BLaER1 (cell line): ENCODE measurements at regions not wholly inside any gene's neighbourhood (a gene's known extent, or its start where the extent isn't known, plus 50 kb on each side); places are given as distances from the start of the nearest gene placed in this dataset.

Experiments
- H3K27ac ChIP-seq: shearing (Covaris generic); formaldehyde crosslinking; 2 replicates; pipeline ENCODE4 v1.8.1; 2022
- H3K27me3 ChIP-seq: shearing (Covaris generic); formaldehyde crosslinking; 2 replicates; pipeline ENCODE4 v1.8.1; 2022
- H3K36me3 ChIP-seq: shearing (Covaris generic); formaldehyde crosslinking; 2 replicates; pipeline ENCODE4 v1.8.1; 2022
- H3K4me1 ChIP-seq: shearing (Covaris generic); formaldehyde crosslinking; 2 replicates; pipeline ENCODE4 v1.8.1; 2022
- H3K4me2 ChIP-seq: shearing (Covaris generic); formaldehyde crosslinking; 2 replicates; pipeline ENCODE4 v1.8.1; 2022
- H3K4me3 ChIP-seq: shearing (Covaris generic); formaldehyde crosslinking; 2 replicates; pipeline ENCODE4 v1.8.1; 2022
- H3K9ac ChIP-seq: shearing (Covaris generic); formaldehyde crosslinking; 2 replicates; pipeline ENCODE4 v1.8.1; 2022
- H3K9me3 ChIP-seq: shearing (Covaris generic); formaldehyde crosslinking; 2 replicates; pipeline ENCODE4 v1.8.1; 2022
- H4K20me1 ChIP-seq: shearing (Covaris generic); formaldehyde crosslinking; 2 replicates; pipeline ENCODE4 v1.8.1; 2022
- Cebpa-rat ChIP-seq: shearing (Covaris generic); IDR thresholded peaks from 2 replicates; pipeline ENCODE4 v1.8.1; 2022

DNA sequence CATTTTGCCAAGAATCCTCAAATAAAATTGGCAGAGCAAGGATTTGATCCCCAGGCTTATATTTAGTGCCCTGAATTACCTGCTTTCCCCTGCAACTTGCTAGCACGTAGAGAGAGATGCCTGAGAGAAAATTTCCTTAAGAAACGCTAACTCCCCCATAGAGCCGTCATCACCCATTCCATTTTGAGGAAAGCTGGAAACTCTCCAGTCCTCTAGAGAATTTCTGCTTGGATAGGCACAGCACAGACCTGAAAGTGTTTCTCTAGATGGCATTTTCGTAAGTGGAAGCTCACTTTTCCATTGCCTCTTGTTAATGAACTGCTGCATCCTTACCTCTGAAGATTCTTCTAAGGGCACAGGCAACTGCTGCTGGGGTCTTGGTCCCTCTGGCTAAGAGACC, 277.8 kb upstream of the SIX2 start:
- Histone ChIP-seq H3K4me1 (peaks cover 12% of the 10 kb centered on the region; the same call in 1 of the 2 replicates), H3K4me3 (no peak overlapping the region), H3K36me3 (no peaks in the 10 kb centered on the region), H3K9me3 (0 out of 2 replicates have a peak, but pooled peaks cover 6% of the 10 kb centered on the region), H4K20me1 (no peaks in the 10 kb centered on the region), H3K9ac (no peak overlapping the region), H3K4me2 (no peak overlapping the region), H3K27me3 (no peaks in the 10 kb centered on the region), H3K27ac (no peak overlapping the region)
- TF ChIP-seq Cebpa-rat: no peak

DNA sequence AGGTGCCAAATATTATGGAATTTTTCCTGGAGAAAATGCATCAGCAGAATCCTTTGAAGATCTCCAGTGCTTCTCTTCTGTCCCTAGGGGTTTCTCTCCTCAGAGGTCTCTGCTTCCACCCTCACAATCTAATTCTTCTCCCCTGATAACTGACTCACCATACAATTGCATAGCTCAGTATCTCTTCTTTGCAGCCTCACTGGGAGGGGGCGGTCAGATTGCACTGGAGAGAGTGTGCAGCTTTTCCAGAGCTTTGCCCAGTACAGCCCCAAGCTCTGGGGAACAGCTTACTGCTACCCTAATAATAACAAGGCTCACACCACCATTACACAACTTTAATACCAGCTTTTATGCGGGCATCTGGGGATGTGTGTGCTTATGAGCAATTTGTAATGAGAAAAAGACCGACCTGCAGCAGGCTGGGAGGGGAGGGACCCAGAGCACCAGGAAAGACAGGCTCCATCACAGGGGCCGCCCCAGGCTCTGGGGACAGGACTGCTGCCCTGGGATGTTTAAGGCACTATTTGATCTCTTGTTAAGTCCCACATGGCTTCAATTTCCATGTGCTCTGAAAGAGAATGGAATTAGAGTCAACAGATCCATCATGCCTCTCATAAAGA, 276.6 kb upstream of the SIX2 start:
- TF ChIP-seq Cebpa-rat: no peak
- Histone ChIP-seq H4K20me1 (no peaks in the 10 kb centered on the region), H3K4me1 (peaks cover 12% of the 10 kb centered on the region; the same call in 1 of the 2 replicates), H3K4me2 (no peak overlapping the region), H3K9ac (no peak overlapping the region), H3K4me3 (no peak overlapping the region), H3K9me3 (0 out of 2 replicates have a peak, but pooled peaks cover 5% of the 10 kb centered on the region), H3K36me3 (no peaks in the 10 kb centered on the region), H3K27me3 (no peaks in the 10 kb centered on the region), H3K27ac (no peak overlapping the region)

DNA sequence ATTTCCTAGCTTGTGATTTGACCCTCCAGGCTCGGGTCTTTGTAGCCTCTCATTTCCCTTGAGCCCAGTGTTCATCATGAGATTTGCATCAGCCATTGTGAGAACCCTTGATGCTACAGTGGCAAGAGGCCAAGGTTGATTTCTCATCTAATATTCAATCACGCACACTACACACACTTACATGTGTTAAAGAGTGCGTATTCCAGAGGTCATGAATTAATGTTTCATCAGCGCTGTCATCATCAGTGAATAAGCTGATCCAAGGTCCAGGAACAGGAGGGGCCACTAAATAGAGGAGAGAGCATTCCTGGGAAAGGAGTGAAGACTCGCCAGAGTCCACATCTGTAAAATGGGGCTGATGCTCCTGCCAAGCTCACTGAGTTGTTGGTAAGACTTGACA, 276.1 kb upstream of the SIX2 start:
- H4K20me1 ChIP-seq: no peaks in the 10 kb centered on the region
- no peak overlapping the region for H3K9ac ChIP-seq
- no peaks in the 10 kb centered on the region for H3K27me3 ChIP-seq
- no peak overlapping the region for H3K4me3 ChIP-seq
- TF ChIP-seq Cebpa-rat: no peak
- H3K4me1 ChIP-seq: peaks cover 12% of the 10 kb centered on the region; the same call in 1 of the 2 replicates
- no peak overlapping the region for H3K27ac ChIP-seq
- no peaks in the 10 kb centered on the region for H3K36me3 ChIP-seq
- H3K4me2 ChIP-seq: no peak overlapping the region
- H3K9me3 ChIP-seq: no peaks in the 10 kb centered on the region

GRCh38 chr2:45284621-45284995, 275.4 kb upstream of the SIX2 start:
- TF ChIP-seq Cebpa-rat: no peak
- no peak overlapping the region for H3K27ac ChIP-seq
- H3K36me3 ChIP-seq: no peaks in the 10 kb centered on the region
- H3K4me2 ChIP-seq: no peak overlapping the region
- H3K4me3 ChIP-seq: no peak overlapping the region
- no peaks in the 10 kb centered on the region for H3K9me3 ChIP-seq
- no peak overlapping the region for H3K9ac ChIP-seq
- no peaks in the 10 kb centered on the region for H3K27me3 ChIP-seq
- peaks cover 7% of the 10 kb centered on the region; the same call in 1 of the 2 replicates for H3K4me1 ChIP-seq
- H4K20me1 ChIP-seq: no peaks in the 10 kb centered on the region

- Histone ChIP-seq H3K27ac (no peak overlapping the region), H3K4me2 (no peak overlapping the region), H3K9me3 (no peaks in the 10 kb centered on the region), H3K27me3 (no peaks in the 10 kb centered on the region), H3K4me1 (peaks cover 3% of the 10 kb centered on the region; the same call in 1 of the 2 replicates), H3K9ac (no peak overlapping the region), H3K4me3 (no peak overlapping the region), H3K36me3 (no peaks in the 10 kb centered on the region), H4K20me1 (no peaks in the 10 kb centered on the region)
- TF ChIP-seq Cebpa-rat: no peak
Measured at GRCh38 chr2:45283764-45284620, 274.7 kb upstream of the SIX2 start.

DNA sequence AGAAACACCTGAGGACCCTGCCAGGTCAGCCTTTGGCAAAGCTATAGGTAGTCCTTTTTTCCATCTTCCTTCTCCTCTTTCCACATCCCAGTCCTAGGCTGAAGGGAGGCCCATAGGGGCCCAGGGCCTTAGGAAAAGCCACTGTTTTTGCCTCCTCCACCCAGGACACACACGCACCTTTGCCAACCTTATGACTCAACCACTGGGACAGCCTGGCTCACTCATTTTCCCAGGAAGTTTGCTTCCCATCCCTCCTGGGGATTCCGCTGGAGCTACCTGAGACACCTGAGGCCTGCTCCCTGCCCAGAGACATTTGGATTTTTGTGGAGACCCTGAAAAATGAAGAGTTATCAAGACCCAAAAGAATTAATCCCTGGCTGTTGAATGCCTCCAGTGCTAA, 273.4 kb upstream of the SIX2 start:
- H3K4me2 ChIP-seq: no peak overlapping the region
- no peak overlapping the region for H3K9ac ChIP-seq
- no peak overlapping the region for H3K27ac ChIP-seq
- H3K36me3 ChIP-seq: no peaks in the 10 kb centered on the region
- H3K4me3 ChIP-seq: no peak overlapping the region
- no peak for TF ChIP-seq Cebpa-rat
- H4K20me1 ChIP-seq: no peaks in the 10 kb centered on the region
- no peaks in the 10 kb centered on the region for H3K9me3 ChIP-seq
- no peaks in the 10 kb centered on the region for H3K4me1 ChIP-seq
- H3K27me3 ChIP-seq: no peaks in the 10 kb centered on the region

DNA sequence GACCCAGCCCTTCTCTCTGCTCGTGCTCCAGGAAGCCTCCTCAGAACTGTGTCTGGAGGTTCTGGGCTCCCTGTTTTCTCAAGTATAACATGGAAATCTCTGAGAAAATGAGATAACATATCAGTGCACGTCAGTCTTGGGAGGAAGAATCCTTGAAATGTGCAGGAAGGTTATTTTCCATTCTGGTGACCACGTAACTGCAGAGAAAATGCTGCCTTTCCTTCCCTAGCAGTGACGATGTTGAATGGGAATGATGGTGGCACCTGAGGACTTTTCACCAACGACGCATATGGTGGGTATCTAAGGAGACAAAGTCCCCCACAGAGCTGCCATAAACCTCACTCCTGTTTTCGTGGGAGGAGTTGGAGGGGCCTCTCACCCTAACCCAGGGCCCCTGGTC, 272.1 kb upstream of the SIX2 start:
- Histone ChIP-seq H3K4me2 (no peak overlapping the region), H4K20me1 (no peaks in the 10 kb centered on the region), H3K27me3 (no peaks in the 10 kb centered on the region), H3K27ac (no peak overlapping the region), H3K36me3 (no peaks in the 10 kb centered on the region), H3K9me3 (no peaks in the 10 kb centered on the region), H3K9ac (no peak overlapping the region), H3K4me1 (no peaks in the 10 kb centered on the region), H3K4me3 (no peak overlapping the region)
- no peak for TF ChIP-seq Cebpa-rat

DNA sequence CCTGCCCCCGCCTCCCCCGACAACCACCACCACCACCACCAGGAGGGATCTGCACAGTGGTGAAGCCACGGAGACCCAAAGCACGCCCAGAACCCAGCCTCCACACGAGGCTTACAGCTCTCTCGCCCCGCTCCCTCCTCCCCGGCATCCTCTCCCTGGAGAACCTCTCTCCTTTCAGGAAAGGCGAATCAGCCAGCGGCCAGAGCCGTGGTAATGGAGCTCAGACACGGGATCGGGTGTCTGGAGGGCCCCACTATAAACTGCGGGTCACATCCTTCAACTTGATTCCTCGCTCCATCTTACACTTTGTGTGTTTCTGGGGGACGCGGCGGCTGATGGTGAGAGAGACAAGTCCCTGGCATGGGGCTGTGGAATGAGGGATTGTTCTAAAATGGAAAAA, 271.5 kb upstream of the SIX2 start:
- Histone ChIP-seq H3K36me3 (no peaks in the 10 kb centered on the region), H3K9ac (no peak overlapping the region), H3K4me2 (no peak overlapping the region), H3K4me1 (no peaks in the 10 kb centered on the region), H3K4me3 (no peak overlapping the region), H3K27me3 (no peaks in the 10 kb centered on the region), H3K27ac (no peak overlapping the region), H3K9me3 (no peaks in the 10 kb centered on the region), H4K20me1 (no peaks in the 10 kb centered on the region)
- TF ChIP-seq Cebpa-rat: no peak

- Histone ChIP-seq H3K4me3 (no peak overlapping the region), H3K9ac (no peak overlapping the region), H3K9me3 (no peaks in the 10 kb centered on the region), H4K20me1 (no peaks in the 10 kb centered on the region), H3K36me3 (no peaks in the 10 kb centered on the region), H3K4me2 (no peak overlapping the region), H3K27ac (no peak overlapping the region), H3K27me3 (no peaks in the 10 kb centered on the region), H3K4me1 (no peaks in the 10 kb centered on the region)
- TF ChIP-seq Cebpa-rat: no peak
Measured at GRCh38 chr2:45279356-45279755, 270.1 kb upstream of the SIX2 start.

GRCh38 chr2:45278365-45279078, 269.3 kb upstream of the SIX2 start:
- H3K36me3 ChIP-seq: no peaks in the 10 kb centered on the region

More at GRCh38 chr2:45278365-45279078, 269.3 kb upstream of the SIX2 start:
- no peak overlapping the region for H3K9ac ChIP-seq
- H3K4me2 ChIP-seq: no peak overlapping the region
- H4K20me1 ChIP-seq: no peaks in the 10 kb centered on the region
- H3K9me3 ChIP-seq: no peaks in the 10 kb centered on the region
- H3K4me3 ChIP-seq: no peak overlapping the region
- no peaks in the 10 kb centered on the region for H3K27me3 ChIP-seq
- no peak for TF ChIP-seq Cebpa-rat
- H3K27ac ChIP-seq: no peak overlapping the region
- H3K4me1 ChIP-seq: peaks cover 3% of the 10 kb centered on the region
